ENCODE measurements at regions not wholly inside any gene's neighbourhood (a gene's known extent, or its start where the extent isn't known, plus 50 kb on each side); places are given as distances from the start of the nearest gene placed in this dataset.
"Not testable (repeated sequence)": the region's sequence is repeated elsewhere in the genome, so short reads cannot be mapped to it uniquely, and the experiment has no call there.

DNA sequence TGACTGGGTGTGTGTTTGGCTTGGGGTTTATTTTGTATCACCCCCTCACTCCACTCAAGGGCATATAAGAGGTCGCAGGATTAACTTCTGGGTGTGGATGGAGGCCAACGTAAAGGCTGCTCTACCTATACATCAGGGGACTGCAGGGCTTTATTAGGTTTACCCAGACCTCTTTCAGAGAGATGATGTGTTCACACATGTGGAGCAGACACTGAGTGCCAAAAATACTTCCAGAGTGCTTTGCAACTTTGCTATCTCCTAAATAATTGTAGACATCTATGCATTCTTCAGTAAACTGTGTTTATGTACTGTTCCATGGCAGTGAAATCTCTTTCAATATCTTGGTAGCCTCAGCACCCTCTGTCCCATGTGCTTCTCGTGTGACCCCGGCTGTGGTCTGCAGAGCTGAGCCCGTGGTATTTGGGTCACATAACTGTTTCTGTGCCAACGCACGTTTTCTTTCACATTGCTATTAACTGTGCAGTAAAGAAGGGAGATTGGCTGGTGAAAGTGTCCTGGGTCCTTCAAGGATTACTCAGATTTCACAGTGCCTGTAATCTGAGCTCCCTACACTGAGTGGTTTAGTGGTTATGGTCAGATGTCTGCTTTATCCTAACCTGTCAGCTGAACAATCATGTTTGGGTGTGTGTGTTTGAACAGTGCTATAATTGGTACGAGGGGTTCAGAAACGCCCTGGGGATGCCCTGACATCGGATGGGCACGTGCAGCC, 208.1 kb downstream of the VAPA start:
- no peak for DNase-seq

DNA sequence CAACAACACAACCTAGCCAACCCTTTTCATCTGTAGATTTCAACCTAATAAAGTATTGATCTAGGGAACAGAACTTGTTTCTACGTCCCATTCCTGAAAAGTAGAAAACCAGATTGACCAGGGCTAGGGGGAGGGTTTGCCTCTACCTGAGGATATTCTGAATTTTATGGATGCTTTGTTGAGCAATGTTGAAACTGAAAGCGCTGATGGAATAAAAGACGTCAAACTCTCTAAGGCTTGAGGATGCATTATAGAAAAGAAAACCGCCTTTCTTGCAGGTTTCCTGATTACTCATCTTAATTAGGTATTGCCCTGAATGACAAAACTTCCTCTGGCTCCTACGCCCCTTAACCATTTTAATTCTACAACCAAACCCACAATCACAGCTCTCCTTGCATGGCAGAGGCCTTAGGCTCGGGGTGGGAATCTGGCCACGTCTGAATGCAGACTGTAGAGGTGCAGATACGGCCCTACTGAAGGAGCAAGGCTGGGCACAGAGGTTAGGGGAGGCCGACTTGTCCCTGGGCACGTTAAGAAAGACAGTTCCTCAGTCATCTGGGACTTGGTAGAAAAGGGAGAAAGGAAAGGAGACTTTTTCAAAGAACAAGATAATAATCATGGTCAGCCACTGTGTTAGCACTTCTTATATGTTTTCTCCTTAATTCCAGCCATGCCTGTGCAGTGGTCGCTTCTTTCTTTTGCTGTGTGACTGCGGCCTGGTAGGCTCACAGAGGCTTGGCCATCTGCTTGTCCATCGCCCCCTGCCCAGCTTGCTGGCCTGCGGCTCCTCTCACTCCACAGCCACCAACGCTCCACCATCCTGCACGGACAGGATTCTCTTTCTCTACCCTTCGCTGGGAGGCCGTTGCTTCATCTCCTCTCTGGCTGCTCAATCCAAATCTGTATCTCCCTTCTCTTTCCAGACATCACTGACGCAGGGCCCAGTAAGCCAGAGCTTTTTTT, 209.5 kb downstream of the VAPA start:
- no peak for DNase-seq

DNA sequence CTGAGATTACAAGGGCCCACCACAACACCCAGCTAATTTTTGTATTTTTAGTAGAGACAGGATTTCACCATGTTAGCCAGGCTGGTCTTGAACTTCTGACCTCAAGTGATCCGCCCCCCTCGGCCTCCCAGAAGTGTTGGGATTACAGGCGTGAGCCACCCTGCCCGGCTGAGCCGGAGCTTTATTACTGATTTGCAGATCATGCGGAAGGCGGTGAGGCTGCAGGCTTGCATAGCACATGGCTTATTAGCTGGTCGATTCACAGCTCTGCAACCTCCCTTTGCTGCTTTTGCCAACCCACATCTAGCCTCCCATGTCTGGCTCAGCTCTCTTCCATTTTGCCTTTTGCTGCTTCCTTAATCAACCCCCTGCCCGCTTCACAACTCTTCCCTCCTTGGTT, 210.3 kb downstream of the VAPA start:
- DNase-seq, result no peak

DNA sequence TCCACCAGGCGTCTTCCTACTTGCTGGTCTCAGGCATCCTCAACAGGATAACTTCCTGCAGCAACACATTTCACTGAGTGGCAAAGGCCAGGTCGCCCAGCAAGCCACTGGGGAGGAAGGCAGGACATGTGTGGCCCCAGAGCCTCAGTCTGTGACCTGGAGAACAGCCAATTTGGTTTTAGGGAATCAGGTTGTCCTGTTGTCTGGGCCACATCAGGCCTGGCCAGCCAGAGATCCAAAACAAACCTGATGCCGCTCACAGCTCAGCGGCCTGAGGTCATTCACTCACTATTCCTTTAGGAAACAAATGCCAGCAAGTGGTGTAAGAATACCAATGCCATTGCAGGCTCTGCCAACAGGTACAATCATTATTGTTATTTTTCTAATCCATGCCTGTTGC, 210.7 kb downstream of the VAPA start:
- DNase-seq, result no peak

DNA sequence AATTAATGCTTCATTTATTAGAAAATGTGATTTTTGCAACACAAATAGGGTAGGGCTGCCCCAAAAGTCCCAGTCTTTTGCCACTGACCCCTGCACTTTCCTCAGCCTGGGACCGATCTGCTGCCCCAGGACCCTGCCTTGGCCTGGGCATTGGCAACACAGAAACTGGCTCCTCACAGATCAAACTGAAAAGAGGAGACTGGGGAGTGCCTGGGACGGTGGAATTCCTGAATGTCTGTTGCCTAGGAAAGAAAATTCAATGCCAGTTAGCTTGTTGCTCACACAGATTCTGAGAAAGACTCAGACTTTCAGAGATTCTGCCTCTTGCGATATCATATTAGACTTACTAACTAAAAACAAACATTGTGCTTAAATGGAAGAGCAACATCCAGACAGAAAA, 211.2 kb downstream of the VAPA start:
- DNase-seq, result no peak

DNA sequence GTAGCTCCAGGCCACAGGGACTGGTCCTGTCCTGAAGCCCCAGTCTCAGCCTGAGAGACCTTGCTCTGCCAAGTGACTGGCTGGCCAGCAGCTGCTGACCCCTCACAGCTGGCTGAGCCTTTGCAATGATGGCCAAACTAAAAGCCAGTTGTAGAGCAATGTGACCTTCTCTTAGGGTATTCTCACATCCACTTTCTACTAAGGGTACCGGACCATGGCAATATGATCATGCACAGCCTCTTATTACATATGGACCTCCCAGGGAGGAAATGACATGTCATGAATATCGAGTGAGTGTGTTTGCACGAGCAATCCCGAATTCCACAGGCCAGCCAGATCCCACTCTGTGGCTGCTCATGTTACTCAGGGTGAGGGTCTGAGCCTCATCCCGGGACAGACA, 213.9 kb downstream of the VAPA start:
- no peak for DNase-seq

DNA sequence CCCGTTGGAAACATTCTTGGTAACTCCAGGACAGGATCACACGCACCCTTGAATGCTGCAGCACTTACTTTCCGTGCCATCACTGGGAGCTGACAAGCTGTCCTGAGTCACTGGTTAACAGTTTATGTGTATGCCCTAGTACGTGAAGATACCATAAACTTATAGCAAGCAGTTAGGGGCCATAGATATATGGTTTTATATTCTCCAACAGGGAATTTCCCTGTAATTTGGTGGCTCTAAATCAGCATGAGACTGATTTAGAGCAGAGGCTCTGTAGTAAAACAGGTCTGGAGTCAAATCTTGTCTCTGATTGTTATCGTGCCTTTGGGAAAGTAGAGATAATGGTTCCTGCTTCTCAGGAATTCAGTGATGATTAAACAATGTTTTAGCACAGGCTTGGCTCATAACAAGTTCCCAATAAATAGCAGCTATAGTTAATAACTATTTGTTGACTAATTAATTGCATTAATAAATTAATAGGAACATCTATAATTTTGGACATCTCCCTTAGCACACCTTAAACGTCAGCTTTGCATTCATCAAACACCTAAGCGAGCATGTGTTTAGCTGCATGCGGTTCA, 215.2 kb downstream of the VAPA start:
- no peak for DNase-seq

DNA sequence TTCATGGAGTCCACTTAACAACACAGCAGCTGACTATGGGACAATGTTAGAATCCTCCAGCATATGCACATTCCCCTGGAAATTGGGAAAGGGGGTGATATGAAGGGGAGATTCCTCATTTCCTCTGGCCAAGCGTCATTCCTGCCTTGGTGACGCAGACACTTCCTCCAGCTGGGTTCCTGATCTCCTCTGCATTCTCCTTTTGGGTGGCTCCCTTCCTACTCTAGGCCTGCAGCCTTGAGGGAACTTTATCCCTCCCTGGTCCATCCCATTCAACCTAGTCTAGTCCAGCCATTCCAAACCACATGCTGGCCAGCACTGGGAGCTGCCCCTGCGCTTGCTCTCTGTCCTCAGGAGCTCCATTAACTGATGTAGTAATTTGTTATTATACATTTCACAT, 216.8 kb downstream of the VAPA start:
- no peak for DNase-seq

DNA sequence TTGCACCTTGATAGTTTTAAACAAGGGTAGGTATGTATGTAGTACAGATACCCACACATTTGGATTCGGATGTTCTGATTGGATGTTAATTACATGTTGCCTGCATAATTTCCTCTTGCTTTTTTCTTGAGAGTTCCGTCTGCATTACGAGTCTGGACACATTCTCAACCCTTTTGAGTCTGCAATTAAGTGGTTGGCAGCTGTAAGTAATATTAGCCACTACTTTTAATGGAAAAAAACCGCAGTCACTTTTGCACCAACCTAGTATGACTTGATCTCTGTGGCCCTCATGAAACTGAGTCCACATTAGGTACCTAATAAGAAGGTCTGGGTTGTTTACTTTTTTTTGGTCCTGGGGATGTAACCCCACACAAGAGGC, 217.3 kb downstream of the VAPA start:
- no peak for DNase-seq

DNA sequence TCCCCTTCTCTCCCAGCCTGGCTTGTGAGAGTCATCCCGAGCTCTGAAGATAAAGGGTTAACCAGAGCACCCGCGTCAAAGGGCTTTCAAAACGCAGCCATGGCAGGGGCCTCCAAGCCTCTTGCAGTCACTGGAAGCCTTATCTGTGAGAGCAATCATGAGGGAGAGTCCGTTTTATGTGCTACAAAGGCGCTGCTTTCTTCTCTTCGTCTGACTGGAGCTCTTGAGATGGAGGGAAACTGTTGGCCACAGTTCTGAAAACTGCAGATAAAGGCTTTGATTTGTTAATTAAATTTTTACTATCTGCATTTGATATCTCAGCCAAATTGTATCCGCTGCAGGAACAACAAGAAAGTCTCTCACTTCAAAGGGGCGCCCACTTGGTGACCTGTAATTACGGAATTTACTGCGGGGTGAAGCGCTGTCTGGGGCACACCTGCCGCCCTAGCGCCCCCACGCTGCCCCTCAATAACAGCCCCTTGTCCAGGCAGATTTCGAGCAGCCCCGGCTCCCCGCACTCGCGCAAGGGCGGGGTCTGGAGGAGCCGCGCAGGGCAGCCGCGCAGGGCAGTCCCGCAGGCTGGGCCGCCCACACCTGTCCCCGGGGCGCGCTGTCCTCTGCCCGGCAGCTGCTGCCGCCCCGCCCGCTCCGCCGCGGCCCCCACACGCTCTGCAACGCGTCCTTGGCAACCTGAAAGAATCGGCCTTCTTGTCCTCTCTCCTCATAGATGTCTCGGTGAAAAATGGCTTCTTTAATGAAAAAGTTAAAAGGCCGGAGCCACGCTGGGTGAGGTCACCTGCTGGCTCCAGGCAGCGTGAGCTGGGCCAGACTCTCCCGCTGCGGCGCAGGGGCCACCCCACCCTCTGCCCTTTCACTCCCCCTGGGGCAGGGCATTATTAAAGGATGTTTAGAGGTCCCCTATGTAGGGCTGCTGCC, 217.9 kb downstream of the VAPA start:
- DNase-seq, result no peak

DNA sequence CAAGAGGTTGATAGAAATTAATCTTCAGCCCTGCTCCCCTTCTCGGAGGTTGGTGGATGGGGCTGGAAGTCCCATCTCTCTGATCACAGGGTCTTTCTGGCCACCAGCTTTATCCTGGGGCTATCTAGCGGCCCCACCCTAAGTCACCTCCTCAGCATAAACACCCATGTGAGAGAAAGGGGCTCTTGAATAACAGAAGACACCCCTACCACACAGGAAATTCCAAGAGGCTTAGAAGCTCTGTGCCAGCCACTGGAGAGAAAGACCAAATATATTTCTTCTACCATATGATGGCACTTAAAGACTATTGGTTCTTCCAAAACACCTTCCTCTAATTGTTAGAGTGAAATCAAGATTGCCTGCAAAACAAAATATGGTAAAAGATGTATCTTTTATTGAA, 219.7 kb downstream of the VAPA start:
- no peak for DNase-seq

DNA sequence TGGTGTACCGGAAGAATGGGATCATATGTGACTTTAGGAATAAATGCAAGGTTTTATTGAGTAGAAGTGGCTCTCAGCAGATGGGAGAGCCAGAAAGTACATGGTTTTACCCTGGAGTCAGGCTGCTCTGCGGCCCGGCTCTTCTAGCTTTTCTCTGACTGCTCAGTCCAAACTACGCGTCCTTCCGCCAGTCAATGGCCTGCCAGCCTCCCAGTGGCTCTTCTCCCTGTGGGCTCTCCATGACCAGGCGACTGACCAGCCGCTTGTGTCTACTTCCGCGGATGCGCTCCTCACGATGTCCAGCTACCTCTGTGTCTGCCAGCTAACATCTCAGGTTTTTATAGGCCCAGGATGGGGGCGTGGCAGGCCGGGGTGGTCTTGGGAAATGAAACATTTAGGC, 220.4 kb downstream of the VAPA start:
- no peak for DNase-seq

DNA sequence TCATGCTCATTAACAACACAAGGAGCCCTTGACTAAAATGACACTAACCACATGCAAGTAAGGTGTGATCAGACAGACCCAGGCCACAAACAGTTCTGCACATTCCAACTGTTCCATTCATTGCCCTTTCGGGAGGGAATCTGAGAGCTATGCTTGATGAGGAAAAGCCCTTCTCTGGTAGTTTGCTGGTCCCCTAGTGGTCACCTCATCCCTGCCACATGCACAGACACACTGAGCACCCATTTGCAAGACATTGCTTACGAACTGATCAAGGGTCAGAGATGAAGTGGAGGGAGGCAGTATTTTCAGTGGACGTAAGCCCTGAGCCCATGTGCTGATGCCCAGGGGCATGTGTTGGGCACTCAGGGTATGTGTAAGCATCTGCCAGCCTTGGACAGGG, 220.9 kb downstream of the VAPA start:
- not testable (repeated sequence) for DNase-seq

DNA sequence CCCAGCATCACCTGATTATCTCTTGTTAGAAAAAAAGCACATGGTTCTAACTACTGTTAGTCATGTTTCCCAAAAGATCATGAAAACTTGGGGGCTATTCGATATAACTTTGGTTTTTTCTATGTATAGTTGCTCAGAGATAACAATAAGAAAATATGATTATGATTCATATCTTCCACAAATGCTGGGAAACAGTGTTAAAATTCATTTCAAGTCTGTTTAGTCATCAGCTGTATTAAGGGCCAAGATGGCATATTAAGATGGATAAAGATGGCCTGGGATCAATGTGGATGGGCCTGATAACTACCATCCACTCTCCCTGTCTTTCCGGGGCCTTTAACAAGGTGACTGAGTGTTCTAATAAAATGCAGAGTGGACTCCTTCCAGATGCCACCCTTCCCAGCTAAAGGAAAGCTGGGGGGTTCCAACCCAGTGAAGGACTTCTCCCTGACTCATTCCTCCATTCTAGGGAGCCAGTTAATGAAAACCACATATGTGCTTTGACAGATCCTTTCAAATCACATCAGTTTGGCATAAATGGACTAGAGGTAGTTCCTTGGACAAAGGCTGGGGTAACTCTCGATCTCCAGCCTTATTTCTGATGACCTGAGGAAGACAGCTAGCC, 221.6 kb downstream of the VAPA start:
- DNase-seq, result no peak

DNA sequence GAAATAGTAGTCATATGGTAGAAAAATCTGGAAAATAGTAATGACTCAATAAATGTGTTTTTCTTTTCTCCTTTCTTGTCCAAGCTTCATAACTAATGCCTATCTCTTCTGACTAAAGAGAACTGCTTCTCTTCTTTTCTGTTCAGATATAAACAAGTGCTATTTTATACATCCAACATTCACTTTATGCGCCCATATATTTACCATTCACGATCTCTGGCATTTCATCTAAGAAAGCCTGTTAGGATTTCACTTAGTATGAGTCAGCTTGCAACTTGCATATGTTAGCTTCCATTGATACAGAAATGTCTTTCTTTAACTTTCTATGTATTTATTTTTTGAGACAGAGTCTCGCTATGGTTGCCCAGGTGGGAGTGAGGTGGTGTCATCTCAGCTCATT, 224.9 kb downstream of the VAPA start:
- DNase-seq, result no peak

DNA sequence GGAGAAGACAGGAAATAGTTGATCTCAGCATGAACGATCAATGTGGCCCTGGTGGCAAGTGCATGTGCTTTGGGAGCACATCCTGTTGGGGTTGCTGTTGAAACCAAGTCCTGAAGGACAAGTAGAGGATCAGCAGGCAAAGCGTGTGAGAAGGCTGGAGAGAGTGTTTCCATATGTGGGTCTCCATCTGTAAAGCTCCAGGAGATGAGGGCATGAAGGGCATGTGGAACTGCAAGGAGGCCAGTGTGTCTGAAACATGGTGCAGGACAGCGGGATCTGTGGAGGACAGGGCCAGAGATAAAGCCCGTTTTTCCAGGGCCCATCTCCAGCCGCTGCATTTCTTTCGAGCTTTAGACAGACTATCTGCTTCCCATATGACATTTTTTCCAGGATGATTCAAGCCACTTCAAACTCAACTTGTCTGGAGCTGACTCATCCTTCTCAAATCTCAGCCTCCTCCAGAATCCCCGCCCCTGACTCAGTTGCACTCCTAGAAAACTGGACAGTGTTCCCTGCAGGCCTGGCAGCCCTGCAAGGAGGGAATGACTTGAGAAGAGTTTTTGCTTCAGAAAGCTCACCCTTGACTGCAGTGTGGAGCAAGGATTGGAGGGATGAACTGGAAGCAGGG, 226.1 kb downstream of the VAPA start:
- no peak for DNase-seq

DNA sequence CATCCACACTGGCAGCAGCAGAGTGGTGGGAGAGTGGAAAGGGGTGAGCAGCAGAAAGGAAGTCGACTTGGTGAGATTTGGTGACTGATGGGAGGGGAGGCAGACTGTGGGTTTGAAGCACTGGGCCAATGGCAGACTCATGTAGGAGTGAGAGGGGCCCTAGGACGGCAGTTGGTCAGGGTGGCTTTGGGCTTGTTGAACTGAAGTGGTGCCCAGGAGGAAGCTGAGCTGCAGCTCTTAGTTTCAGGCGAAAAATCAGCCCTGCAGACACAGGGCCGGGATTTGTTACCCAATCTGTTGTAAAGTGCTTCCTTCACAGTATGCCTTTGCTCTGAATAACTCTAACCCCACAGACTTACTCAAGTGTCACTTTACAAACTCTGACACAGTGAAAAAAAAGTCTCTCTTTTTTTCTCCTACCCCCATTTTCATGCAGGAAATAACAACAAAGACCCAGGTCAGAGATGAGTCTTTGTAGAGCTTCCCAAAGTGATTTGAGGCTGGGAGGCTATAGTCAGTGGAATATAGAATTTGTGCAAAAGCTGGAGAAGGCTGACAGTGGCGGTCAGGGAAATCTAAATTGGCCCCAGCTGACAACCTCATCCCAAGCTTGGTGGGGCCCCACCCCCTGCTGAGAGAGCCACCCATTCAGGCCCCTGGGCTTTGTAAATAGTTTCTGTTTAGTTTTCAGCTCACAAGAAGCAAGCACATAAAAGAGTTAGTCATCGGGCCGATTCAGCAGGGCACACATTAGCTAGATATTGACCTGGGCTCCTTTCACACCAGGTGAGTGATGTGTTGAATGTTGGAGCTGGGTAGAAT, 226.9 kb downstream of the VAPA start:
- DNase-seq, result peak; percentile 27

DNA sequence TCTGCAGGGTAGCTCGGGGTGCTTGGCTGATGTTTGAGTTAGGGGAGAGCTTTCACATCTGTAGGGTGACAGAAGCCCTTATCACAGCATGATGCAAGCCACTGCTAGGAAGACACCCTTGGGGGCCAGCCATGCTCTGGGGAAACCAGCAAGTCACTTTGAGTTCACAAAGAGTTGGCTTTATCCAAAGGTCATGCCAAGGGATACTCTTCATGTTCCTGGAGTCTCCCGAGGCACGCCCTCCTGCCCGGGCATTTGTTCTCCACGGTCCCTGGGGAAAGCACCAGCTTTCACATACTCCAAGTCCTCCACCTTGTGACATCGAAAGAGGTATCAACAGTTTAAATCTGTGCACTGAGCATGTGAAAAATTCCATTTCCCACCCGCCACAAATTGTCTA, 227.7 kb downstream of the VAPA start:
- no peak for DNase-seq

DNA sequence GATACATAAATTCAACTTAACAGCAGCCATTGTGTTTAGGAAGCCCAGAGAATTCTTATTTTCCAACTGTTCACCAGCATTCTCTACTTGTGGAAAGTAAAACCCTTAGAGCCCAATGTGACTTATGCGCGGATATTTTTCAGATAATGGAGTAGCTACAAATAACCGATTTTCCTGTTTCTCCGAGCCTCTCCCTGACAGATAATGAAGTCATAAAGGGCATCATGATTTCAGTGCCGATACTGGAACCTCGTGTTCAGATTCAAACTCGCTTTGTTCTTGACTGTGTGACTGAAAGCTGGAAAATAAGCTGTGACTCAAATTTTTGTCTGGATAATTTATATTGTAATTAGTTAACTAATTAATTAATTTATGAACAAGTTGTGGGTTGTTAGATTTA, 228.2 kb downstream of the VAPA start:
- DNase-seq, result no peak

DNA sequence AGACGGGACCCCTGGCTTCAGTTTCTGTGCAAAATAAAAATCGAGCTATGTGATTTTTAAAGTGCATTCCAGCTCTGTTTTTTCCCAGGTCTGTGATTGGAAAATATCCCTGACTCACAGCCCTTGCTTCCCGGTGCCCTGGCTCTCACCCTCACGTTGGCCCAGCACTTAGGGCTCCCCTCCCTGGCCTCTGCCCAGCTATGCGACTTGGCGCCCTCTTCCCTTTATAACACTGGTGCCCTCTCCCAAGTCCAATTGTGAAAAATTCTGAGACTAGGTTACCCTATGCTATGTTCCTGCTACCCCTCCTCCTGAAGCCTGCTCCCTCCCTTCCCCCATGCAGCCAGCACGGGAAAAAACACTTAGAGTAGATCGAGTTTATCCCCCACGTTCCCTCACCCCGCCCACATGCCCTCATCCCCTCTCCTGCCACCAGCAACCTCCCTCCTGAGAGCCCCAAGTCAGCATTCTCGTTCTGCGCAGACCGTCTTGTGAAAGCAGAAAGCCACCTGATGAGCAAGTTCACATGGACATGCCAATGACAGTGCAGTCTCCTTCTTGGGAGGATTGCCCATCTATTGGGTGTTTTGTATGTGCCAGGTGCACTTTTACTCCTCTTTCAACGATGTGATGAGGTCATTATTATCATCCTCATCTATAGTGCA, 228.8 kb downstream of the VAPA start:
- DNase-seq, result no peak
